H9 (cell line): ENCODE measurements at regions not wholly inside any gene's neighbourhood (a gene's known extent, or its start where the extent isn't known, plus 50 kb on each side); places are given as distances from the start of the nearest gene placed in this dataset.
A peak's percentile ranks its signal among the peaks of the same experiment; 100 is the strongest.

Experiments used
- DNase-seq: peaks from one replicate; pipeline ENCODE4 v3.0.0-alpha.2; 2017
- H2AFZ ChIP-seq: one replicate; pipeline ENCODE4 v1.6.1; 2013; ENCODE audit warnings: mild to moderate bottlenecking, low read length, control low read depth, moderate library complexity
- H2AK5ac ChIP-seq: 2 replicates; pipeline ENCODE4 v1.6.1; 2013; ENCODE audit warnings: low read length, control low read depth, mixed read lengths; ENCODE audit not compliant: insufficient read length
- H2BK120ac ChIP-seq: one replicate; pipeline ENCODE4 v1.6.1; 2013; ENCODE audit warnings: low read depth, mild to moderate bottlenecking, low read length, control low read depth, inconsistent platforms; ENCODE audit not compliant: poor library complexity, severe bottlenecking
- H2BK12ac ChIP-seq: 2 replicates; pipeline ENCODE4 v1.6.1; 2013; ENCODE audit warnings: low read length, control low read depth, mixed read lengths, low read depth; ENCODE audit not compliant: insufficient read length
- H2BK15ac ChIP-seq: 2 replicates; pipeline ENCODE4 v1.6.1; 2013; ENCODE audit warnings: low read depth, low read length, control low read depth
- H2BK20ac ChIP-seq: one replicate; pipeline ENCODE4 v1.6.1; 2013; ENCODE audit warnings: low read depth, mild to moderate bottlenecking, low read length, control low read depth, inconsistent platforms; ENCODE audit not compliant: poor library complexity, severe bottlenecking
- H2BK5ac ChIP-seq: 2 replicates; pipeline ENCODE4 v1.6.1; 2013; ENCODE audit warnings: low read length, control low read depth, mixed read lengths; ENCODE audit not compliant: insufficient read length
- H3K14ac ChIP-seq: 2 replicates; pipeline ENCODE4 v1.6.1; 2013; ENCODE audit warnings: low read length, control low read depth; ENCODE audit not compliant: insufficient read depth
- H3K18ac ChIP-seq: 2 replicates; pipeline ENCODE4 v1.6.1; 2013; ENCODE audit warnings: low read depth, mild to moderate bottlenecking, mixed read lengths, low read length, control low read depth; ENCODE audit not compliant: insufficient read length
- H3K23ac ChIP-seq: 2 replicates; pipeline ENCODE4 v1.6.1; 2013; ENCODE audit warnings: low read length, control low read depth, mixed read lengths, low read depth; ENCODE audit not compliant: insufficient read length
- H3K23me2 ChIP-seq: 2 replicates; pipeline ENCODE4 v1.6.1; 2013; ENCODE audit warnings: low read depth, mild to moderate bottlenecking, mixed read lengths, low read length, control low read depth; ENCODE audit not compliant: insufficient read length, poor library complexity, severe bottlenecking
- H3K27ac ChIP-seq: 2 replicates; pipeline ENCODE4 v1.5.1; 2013; ENCODE audit warnings: low read length, control low read depth, mixed read lengths, low read depth; ENCODE audit not compliant: insufficient read length
- H3K27me3 ChIP-seq: 2 replicates; pipeline ENCODE4 v1.6.1; 2013; ENCODE audit warnings: low read length, control low read depth, inconsistent platforms; ENCODE audit not compliant: insufficient read depth
- H3K4ac ChIP-seq: 2 replicates; pipeline ENCODE4 v1.6.1; 2013; ENCODE audit warnings: low read depth, mild to moderate bottlenecking, control low read depth, inconsistent platforms, low read length, moderate library complexity
- H3K4me1 ChIP-seq: 2 replicates; pipeline ENCODE4 v1.6.1; 2013; ENCODE audit warnings: low read length, control low read depth, inconsistent platforms; ENCODE audit not compliant: insufficient read depth
- H3K4me2 ChIP-seq: 2 replicates; pipeline ENCODE4 v1.6.1; 2013; ENCODE audit warnings: low read length, control low read depth, mixed read lengths; ENCODE audit not compliant: insufficient read length, insufficient read depth
- H3K56ac ChIP-seq: 2 replicates; pipeline ENCODE4 v1.6.1; 2013; ENCODE audit warnings: low read depth, mild to moderate bottlenecking, mixed read lengths, low read length, control low read depth; ENCODE audit not compliant: insufficient read length
- H3K79me1 ChIP-seq: 2 replicates; pipeline ENCODE4 v1.6.1; 2013; ENCODE audit warnings: low read depth, mild to moderate bottlenecking, moderate library complexity, low read length, control low read depth, inconsistent platforms; ENCODE audit not compliant: insufficient read depth, poor library complexity, severe bottlenecking
- H3K79me2 ChIP-seq: 2 replicates; pipeline ENCODE4 v1.6.1; 2013; ENCODE audit warnings: low read length, control low read depth, inconsistent platforms; ENCODE audit not compliant: insufficient read depth
- H3K9ac ChIP-seq: 2 replicates; pipeline ENCODE4 v1.6.1; 2013; ENCODE audit warnings: low read length, control low read depth, mixed read lengths; ENCODE audit not compliant: insufficient read length; ENCODE audit errors: extremely low read depth
- H3K9me3 ChIP-seq: one replicate; pipeline ENCODE4 v1.6.1; 2013; ENCODE audit warnings: low read depth, low read length, inconsistent platforms; ENCODE audit not compliant: control insufficient read depth
- H3T11ph ChIP-seq: one replicate; pipeline ENCODE4 v1.6.1; 2013; ENCODE audit warnings: mild to moderate bottlenecking, low read length, control low read depth, inconsistent platforms
- H4K20me1 ChIP-seq: one replicate; pipeline ENCODE4 v1.6.1; 2013; ENCODE audit not compliant: control insufficient read depth, insufficient read length, insufficient read depth
- H4K5ac ChIP-seq: 2 replicates; pipeline ENCODE4 v1.6.1; 2013; ENCODE audit warnings: low read depth, mild to moderate bottlenecking, mixed read lengths, low read length, control low read depth; ENCODE audit not compliant: insufficient read length
- H4K8ac ChIP-seq: replicated peaks from 2 replicates; pipeline ENCODE4 v1.6.1; 2013; ENCODE audit warnings: low read length, control low read depth, mixed read lengths, low read depth; ENCODE audit not compliant: insufficient read length
- H4K91ac ChIP-seq: 2 replicates; pipeline ENCODE4 v1.6.1; 2013; ENCODE audit warnings: low read depth, mild to moderate bottlenecking, moderate library complexity, mixed read lengths, low read length, control low read depth; ENCODE audit not compliant: insufficient read length
- H3K27ac Mint-ChIP-seq, 3 experiments: 2 replicates in 2 of 3; 3 replicates in 1 of 3; pipeline ENCODE4 v1.8.0; 2020 to 2021; ENCODE audit warnings: mixed read lengths in 3 of 3, mild to moderate bottlenecking in 1 of 3, moderate library complexity in 1 of 3
- H3K27me3 Mint-ChIP-seq: 2 replicates; pipeline ENCODE4 v1.8.0; 2021; ENCODE audit warnings: low read depth, mild to moderate bottlenecking, moderate library complexity, mixed read lengths
- H3K36me3 Mint-ChIP-seq, 3 experiments: 2 replicates in 2 of 3; 3 replicates in 1 of 3; pipeline ENCODE4 v1.8.0; 2020 to 2021; ENCODE audit warnings: low read depth in 3 of 3, mixed read lengths in 3 of 3; ENCODE audit not compliant: insufficient read depth in 1 of 3
- H3K4me1 Mint-ChIP-seq, 2 experiments: 2 replicates each; pipeline ENCODE4 v1.8.0; 2020; ENCODE audit warnings: mixed read lengths in 2 of 2
- H3K4me3 Mint-ChIP-seq, 2 experiments: 2 replicates in 1 of 2; 3 replicates in 1 of 2; pipeline ENCODE4 v1.8.0; 2020 to 2021; ENCODE audit warnings: mild to moderate bottlenecking in 2 of 2, mixed read lengths in 2 of 2, moderate library complexity in 1 of 2
- H3K9me3 Mint-ChIP-seq, 2 experiments: 2 replicates in 1 of 2; 3 replicates in 1 of 2; pipeline ENCODE4 v1.8.0; 2020; ENCODE audit warnings: mild to moderate bottlenecking in 2 of 2, mixed read lengths in 2 of 2, moderate library complexity in 1 of 2
- WGBS: extraction: QIAGEN DNeasy Blood & Tissue Kit; methylation state at CpG from one replicate; pipeline ENCODE4 v1.1.7; 2013; ENCODE audit warnings: missing lambda C conversion rate, low lambda C conversion rate, mixed read lengths; ENCODE audit not compliant: insufficient read length; ENCODE audit errors: extremely low coverage; 5-methylcytosine and 5-hydroxymethylcytosine counted together
- TF ChIP-seq, protein P1 (sequence below): fragments of 200-600 bp; sonication (generic); conservative IDR thresholded peaks from 3 replicates; pipeline ENCODE4 v1.8.0; 2021; ENCODE audit warnings: antibody characterized with exemption, mild to moderate bottlenecking

DNA sequence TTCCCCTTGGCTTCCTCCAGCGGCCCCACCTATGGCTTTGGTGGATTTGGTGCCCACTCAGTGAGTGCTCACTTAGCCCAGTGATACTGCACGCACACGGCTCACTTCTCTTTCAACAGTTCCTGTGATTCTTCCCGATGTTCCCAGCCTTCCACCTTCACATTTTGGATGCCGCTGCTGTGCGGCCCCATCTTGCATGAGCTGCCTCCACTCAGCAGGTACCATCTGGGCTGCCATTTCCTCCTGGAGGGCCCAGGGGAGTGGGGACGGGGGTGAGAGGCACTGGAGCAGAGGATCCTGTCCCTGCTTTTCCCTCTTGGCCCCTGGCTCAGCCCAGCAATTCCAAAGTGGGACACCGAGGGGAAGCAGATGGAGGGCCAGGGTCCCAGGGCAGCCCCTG, 323.3 kb upstream of the ZNF32 start:
- Mint-ChIP-seq H3K27me3 (peaks cover 2% of the 10 kb centered on the region; the same call in 1 of the 2 replicates), H3K9me3 (no peaks in the 10 kb centered on the region; a peak in 1 of 5 replicates), H3K4me3 (no peak overlapping the region), H3K27ac (peak overlapping the region in 1 of 3 experiments; percentile 76; a peak in 1 of 7 replicates), H3K4me1 (no peaks in the 10 kb centered on the region), H3K36me3 (no peaks in the 10 kb centered on the region)
- Histone ChIP-seq H3K79me1 (no peaks in the 10 kb centered on the region), H2BK12ac (no peak overlapping the region), H3K9me3 (no peaks in the 10 kb centered on the region), H4K5ac (no peak overlapping the region), H3K56ac (no peak overlapping the region), H2AFZ (no peak overlapping the region), H3K27me3 (no peaks in the 10 kb centered on the region), H4K20me1 (no peaks in the 10 kb centered on the region), H3K9ac (no peak overlapping the region), H3K23me2 (no peaks in the 10 kb centered on the region), H3K4me1 (no peaks in the 10 kb centered on the region), H4K91ac (no peak overlapping the region), H3T11ph (no peak overlapping the region), H2AK5ac (no peak overlapping the region), H3K79me2 (no peaks in the 10 kb centered on the region), H2BK20ac (no peak overlapping the region), H3K23ac (no peak overlapping the region), H3K4me2 (no peak overlapping the region), H3K27ac (no peak overlapping the region), H4K8ac (no peak overlapping the region), H2BK120ac (no peak overlapping the region), H3K18ac (no peak overlapping the region), H2BK5ac (no peak overlapping the region), H3K14ac (no peak overlapping the region), H2BK15ac (no peak overlapping the region), H3K4ac (no peak overlapping the region)
- no CpG with 5 or more reads among the region's 8 CpGs for WGBS
- TF ChIP-seq, protein P1, sequence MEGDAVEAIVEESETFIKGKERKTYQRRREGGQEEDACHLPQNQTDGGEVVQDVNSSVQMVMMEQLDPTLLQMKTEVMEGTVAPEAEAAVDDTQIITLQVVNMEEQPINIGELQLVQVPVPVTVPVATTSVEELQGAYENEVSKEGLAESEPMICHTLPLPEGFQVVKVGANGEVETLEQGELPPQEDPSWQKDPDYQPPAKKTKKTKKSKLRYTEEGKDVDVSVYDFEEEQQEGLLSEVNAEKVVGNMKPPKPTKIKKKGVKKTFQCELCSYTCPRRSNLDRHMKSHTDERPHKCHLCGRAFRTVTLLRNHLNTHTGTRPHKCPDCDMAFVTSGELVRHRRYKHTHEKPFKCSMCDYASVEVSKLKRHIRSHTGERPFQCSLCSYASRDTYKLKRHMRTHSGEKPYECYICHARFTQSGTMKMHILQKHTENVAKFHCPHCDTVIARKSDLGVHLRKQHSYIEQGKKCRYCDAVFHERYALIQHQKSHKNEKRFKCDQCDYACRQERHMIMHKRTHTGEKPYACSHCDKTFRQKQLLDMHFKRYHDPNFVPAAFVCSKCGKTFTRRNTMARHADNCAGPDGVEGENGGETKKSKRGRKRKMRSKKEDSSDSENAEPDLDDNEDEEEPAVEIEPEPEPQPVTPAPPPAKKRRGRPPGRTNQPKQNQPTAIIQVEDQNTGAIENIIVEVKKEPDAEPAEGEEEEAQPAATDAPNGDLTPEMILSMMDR = no peak
- DNase-seq = no peak
